ENCODE measurements at regions not wholly inside any gene's neighbourhood (a gene's known extent, or its start where the extent isn't known, plus 50 kb on each side); places are given as distances from the start of the nearest gene placed in this dataset.

DNA sequence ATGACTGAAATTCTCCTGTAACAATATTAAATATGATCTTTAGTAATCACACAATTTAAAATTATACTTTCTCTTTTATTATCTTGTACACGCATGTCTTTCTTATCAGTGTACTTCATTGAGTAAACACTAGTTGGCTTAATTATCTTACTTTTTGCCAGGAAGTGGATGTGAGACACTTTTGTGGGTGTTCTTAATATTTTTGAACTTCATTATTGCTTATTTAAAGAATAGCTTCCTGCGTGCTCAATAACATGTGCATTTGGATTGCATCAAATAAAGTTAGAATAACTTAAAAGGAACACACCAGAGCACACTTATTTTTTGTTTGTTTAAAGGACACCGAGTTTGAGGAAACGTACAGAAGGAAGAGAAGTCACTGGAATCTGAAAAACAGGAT lies 128.5 kb upstream of the VEGFC start:
- Histone ChIP-seq H3K4me1 (ENCODE audit: control insufficient read depth in 1 of 2, insufficient read depth in 2 of 2, low read length in 2 of 2) (no peaks in the 10 kb centered on the region), H3K4me2 (replicated peaks; ENCODE audit: extremely low read depth, low read length, poor library complexity, severe bottlenecking) (no peak overlapping the region), H2AFZ (ENCODE audit: insufficient read depth, low read depth, low read length, poor library complexity, severe bottlenecking) (no peak overlapping the region), H3K4me3 (replicated peaks in 1 of 3; ENCODE audit: low read depth in 2 of 3, low read length in 3 of 3) (no peak overlapping the region), H3K27me3 (ENCODE audit: control insufficient read depth in 2 of 2, insufficient read depth in 2 of 2, low read length in 2 of 2) (no peaks in the 10 kb centered on the region), H4K20me1 (ENCODE audit: insufficient read depth, low read length) (no peaks in the 10 kb centered on the region), H3K27ac (ENCODE audit: low read depth in 1 of 2, low read length in 2 of 2) (no peak overlapping the region), H3K9me3 (replicated peaks in 1 of 2; ENCODE audit: control insufficient read depth in 1 of 2, insufficient read depth in 1 of 2, low read length in 2 of 2) (no peaks in the 10 kb centered on the region), H3K9ac (ENCODE audit: insufficient read depth, low read length, poor library complexity, severe bottlenecking) (no peak overlapping the region), H3K79me2 (ENCODE audit: insufficient read depth, low read length) (no peaks in the 10 kb centered on the region), H3K36me3 (replicated peaks in 1 of 2; ENCODE audit: control insufficient read depth in 1 of 2, insufficient read depth in 2 of 2, low read length in 2 of 2) (no peaks in the 10 kb centered on the region)
- Mint-ChIP-seq H3K4me1 (no peaks in the 10 kb centered on the region), H3K4me3 (no peak overlapping the region), H3K27me3 (ENCODE audit: low read depth in 3 of 3) (peaks cover 0 to 4% (median 0%) of the 10 kb centered on the region in 3 donors), H3K27ac (no peak overlapping the region), H3K9me3 (peaks cover 0 to 3% (median 2%) of the 10 kb centered on the region in 7 donors), H3K36me3 (no peaks in the 10 kb centered on the region)
- TF ChIP-seq, protein P1, sequence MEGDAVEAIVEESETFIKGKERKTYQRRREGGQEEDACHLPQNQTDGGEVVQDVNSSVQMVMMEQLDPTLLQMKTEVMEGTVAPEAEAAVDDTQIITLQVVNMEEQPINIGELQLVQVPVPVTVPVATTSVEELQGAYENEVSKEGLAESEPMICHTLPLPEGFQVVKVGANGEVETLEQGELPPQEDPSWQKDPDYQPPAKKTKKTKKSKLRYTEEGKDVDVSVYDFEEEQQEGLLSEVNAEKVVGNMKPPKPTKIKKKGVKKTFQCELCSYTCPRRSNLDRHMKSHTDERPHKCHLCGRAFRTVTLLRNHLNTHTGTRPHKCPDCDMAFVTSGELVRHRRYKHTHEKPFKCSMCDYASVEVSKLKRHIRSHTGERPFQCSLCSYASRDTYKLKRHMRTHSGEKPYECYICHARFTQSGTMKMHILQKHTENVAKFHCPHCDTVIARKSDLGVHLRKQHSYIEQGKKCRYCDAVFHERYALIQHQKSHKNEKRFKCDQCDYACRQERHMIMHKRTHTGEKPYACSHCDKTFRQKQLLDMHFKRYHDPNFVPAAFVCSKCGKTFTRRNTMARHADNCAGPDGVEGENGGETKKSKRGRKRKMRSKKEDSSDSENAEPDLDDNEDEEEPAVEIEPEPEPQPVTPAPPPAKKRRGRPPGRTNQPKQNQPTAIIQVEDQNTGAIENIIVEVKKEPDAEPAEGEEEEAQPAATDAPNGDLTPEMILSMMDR (IDR thresholded peaks at IDR 0.05), result no peak
- no peak for DNase-seq
- WGBS (ENCODE audit: insufficient coverage), result no CpG with 5 or more reads among the region's 4 CpGs
- intact Hi-C loops (cut with micrococcal nuclease), result no loop called here

- no CpG with 5 or more reads among the region's 4 CpGs for WGBS (ENCODE audit: insufficient coverage)
- no peaks in the 10 kb centered on the region for H3K36me3 ChIP-seq (replicated peaks in 1 of 2; ENCODE audit: control insufficient read depth in 1 of 2, insufficient read depth in 2 of 2, low read length in 2 of 2)
These were observed 131.5 kb upstream of the VEGFC start for GRCh38 chr4:176924238-176924637.

More at GRCh38 chr4:176924238-176924637, 131.5 kb upstream of the VEGFC start:
- H3K36me3 Mint-ChIP-seq, result no peaks in the 10 kb centered on the region
- no peaks in the 10 kb centered on the region for H3K4me1 Mint-ChIP-seq
- no peak overlapping the region for H3K27ac Mint-ChIP-seq
- Histone ChIP-seq H3K27ac (ENCODE audit: low read depth in 1 of 2, low read length in 2 of 2) (no peak overlapping the region), H3K9ac (ENCODE audit: insufficient read depth, low read length, poor library complexity, severe bottlenecking) (no peak overlapping the region), H3K27me3 (ENCODE audit: control insufficient read depth in 2 of 2, insufficient read depth in 2 of 2, low read length in 2 of 2) (no peaks in the 10 kb centered on the region), H4K20me1 (ENCODE audit: insufficient read depth, low read length) (no peaks in the 10 kb centered on the region), H3K4me2 (replicated peaks; ENCODE audit: extremely low read depth, low read length, poor library complexity, severe bottlenecking) (no peak overlapping the region), H3K4me3 (replicated peaks in 1 of 3; ENCODE audit: low read depth in 2 of 3, low read length in 3 of 3) (no peak overlapping the region), H3K9me3 (replicated peaks in 1 of 2; ENCODE audit: control insufficient read depth in 1 of 2, insufficient read depth in 1 of 2, low read length in 2 of 2) (no peaks in the 10 kb centered on the region), H3K79me2 (ENCODE audit: insufficient read depth, low read length) (no peaks in the 10 kb centered on the region), H2AFZ (ENCODE audit: insufficient read depth, low read depth, low read length, poor library complexity, severe bottlenecking) (no peak overlapping the region), H3K4me1 (ENCODE audit: control insufficient read depth in 1 of 2, insufficient read depth in 2 of 2, low read length in 2 of 2) (no peaks in the 10 kb centered on the region)
- H3K27me3 Mint-ChIP-seq (ENCODE audit: low read depth in 3 of 3), result peaks cover 0 to 4% (median 0%) of the 10 kb centered on the region in 3 donors
- TF ChIP-seq, protein P1 (IDR thresholded peaks at IDR 0.05), result no peak
- no peaks in the 10 kb centered on the region for H3K9me3 Mint-ChIP-seq
- no peak for DNase-seq
- H3K4me3 Mint-ChIP-seq, result no peak overlapping the region
- intact Hi-C loops (cut with micrococcal nuclease), result no loop called here

Measured in CD14-positive monocyte (primary cell).